ENCODE measurements at regions not wholly inside any gene's neighbourhood (a gene's known extent, or its start where the extent isn't known, plus 50 kb on each side); places are given as distances from the start of the nearest gene placed in this dataset.
"Not testable (repeated sequence)": the region's sequence is repeated elsewhere in the genome, so short reads cannot be mapped to it uniquely, and the experiment has no call there.

GRCh38 chr18:23321996-23322395, 131.1 kb upstream of the RIOK3 start:
- TF ChIP-seq, protein P1, sequence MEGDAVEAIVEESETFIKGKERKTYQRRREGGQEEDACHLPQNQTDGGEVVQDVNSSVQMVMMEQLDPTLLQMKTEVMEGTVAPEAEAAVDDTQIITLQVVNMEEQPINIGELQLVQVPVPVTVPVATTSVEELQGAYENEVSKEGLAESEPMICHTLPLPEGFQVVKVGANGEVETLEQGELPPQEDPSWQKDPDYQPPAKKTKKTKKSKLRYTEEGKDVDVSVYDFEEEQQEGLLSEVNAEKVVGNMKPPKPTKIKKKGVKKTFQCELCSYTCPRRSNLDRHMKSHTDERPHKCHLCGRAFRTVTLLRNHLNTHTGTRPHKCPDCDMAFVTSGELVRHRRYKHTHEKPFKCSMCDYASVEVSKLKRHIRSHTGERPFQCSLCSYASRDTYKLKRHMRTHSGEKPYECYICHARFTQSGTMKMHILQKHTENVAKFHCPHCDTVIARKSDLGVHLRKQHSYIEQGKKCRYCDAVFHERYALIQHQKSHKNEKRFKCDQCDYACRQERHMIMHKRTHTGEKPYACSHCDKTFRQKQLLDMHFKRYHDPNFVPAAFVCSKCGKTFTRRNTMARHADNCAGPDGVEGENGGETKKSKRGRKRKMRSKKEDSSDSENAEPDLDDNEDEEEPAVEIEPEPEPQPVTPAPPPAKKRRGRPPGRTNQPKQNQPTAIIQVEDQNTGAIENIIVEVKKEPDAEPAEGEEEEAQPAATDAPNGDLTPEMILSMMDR (conservative IDR thresholded peaks at IDR 0.05), result no peak
- H3K27ac ChIP-seq, result no peak overlapping the region

GRCh38 chr18:23324056-23324811, 128.9 kb upstream of the RIOK3 start:
- TF ChIP-seq, protein P1 (conservative IDR thresholded peaks at IDR 0.05), result no peak
- H3K27ac ChIP-seq, result no peak overlapping the region

- H3K27ac ChIP-seq, result no peak overlapping the region
- TF ChIP-seq, protein P1 (conservative IDR thresholded peaks at IDR 0.05), result no peak
These were observed 128.2 kb upstream of the RIOK3 start for GRCh38 chr18:23324861-23325260.

DNA sequence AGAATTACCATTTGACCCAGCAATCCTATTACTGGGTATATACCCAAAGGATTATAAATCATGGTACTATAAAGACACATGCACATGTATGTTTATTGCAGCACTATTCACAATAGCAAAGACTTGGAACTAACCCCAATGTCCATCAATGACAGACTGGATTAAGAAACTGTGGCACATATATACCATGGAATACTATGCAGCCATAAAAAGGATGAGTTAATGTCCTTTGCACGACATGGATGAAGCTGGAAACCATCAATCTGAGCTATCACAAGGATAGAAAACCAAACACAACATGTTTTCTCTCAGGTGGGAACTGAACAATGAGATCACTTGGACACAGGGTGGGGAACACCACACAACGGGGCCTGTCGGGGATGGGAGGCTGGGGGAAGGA, 123.4 kb upstream of the RIOK3 start:
- H3K27ac ChIP-seq, result not testable (repeated sequence)

- TF ChIP-seq, protein P1 (conservative IDR thresholded peaks at IDR 0.05), result no peak
- peak overlapping the region; percentile 89 for H3K27ac ChIP-seq
These were observed 122.7 kb upstream of the RIOK3 start for GRCh38 chr18:23330423-23330822.

- TF ChIP-seq, protein P1 (conservative IDR thresholded peaks at IDR 0.05), result peak; percentile 34; the same call in 1 of the 2 replicates
- H3K27ac ChIP-seq, result peak overlapping the region; percentile 89
These were observed 121.8 kb upstream of the RIOK3 start for GRCh38 chr18:23331091-23331920.

- H3K27ac ChIP-seq, result peak overlapping the region; percentile 89
- TF ChIP-seq, protein P1 (conservative IDR thresholded peaks at IDR 0.05), result no peak
These were observed 120.7 kb upstream of the RIOK3 start for GRCh38 chr18:23332356-23332755.
